B cell (primary cell): ENCODE measurements at regions not wholly inside any gene's neighbourhood (a gene's known extent, or its start where the extent isn't known, plus 50 kb on each side); places are given as distances from the start of the nearest gene placed in this dataset.

Experiments
- ATAC-seq: fragments of 200-7000 bp; cut with Tn5 transposase; one replicate; pipeline ENCODE4 v1.10.0; 2021; ENCODE audit warnings: low read depth, mild to moderate bottlenecking, moderate number of reproducible peaks, moderate library complexity
- CTCF ChIA-PET: fragments of 350-600 bp; sonication (Branson Sonifier 250); formaldehyde crosslinking; loops from one replicate; lab custom pipeline; 2021; ENCODE audit warnings: antibody characterized with exemption, inconsistent platforms; lab: Charles Lee
- POLR2A ChIA-PET: fragments of 350-600 bp; sonication (Branson Sonifier 250); formaldehyde crosslinking; loops from one replicate; lab custom pipeline; 2021; ENCODE audit warnings: antibody characterized with exemption; lab: Charles Lee
- DNase-seq: peaks from one replicate; pipeline ENCODE4 v3.0.0; 2013
- H2AFZ ChIP-seq: 2 replicates; pipeline ENCODE4 v1.6.1; 2012; ENCODE audit warnings: mild to moderate bottlenecking, low read depth, low read length; ENCODE audit not compliant: insufficient read depth, poor library complexity, severe bottlenecking
- H3K27ac ChIP-seq, 2 donors: 1 replicate in 1 of 2; 2 replicates in 1 of 2; pipeline ENCODE4 v1.5.1; 2012 to 2013; ENCODE audit warnings: low read length in 2 of 2, mild to moderate bottlenecking in 2 of 2, moderate library complexity in 1 of 2
- H3K27me3 ChIP-seq, 4 experiments: fragments of 200-600 bp in 1 of 4; sonication (generic) in 1 of 4; replicated peaks in 1 of 4; 1 replicate in 2 of 4; 2 replicates in 2 of 4; pipeline versions ENCODE4 v1.6.1 to v1.7.0; 2013 to 2016; ENCODE audit warnings: low read length in 3 of 4, mild to moderate bottlenecking in 2 of 4, mixed read lengths in 1 of 4, moderate library complexity in 1 of 4; ENCODE audit not compliant: insufficient read depth in 4 of 4, control insufficient read depth in 3 of 4; ENCODE audit errors: control extremely low read depth in 1 of 4
- H3K36me3 ChIP-seq, 2 experiments: replicated peaks in 1 of 2; 1 replicate in 1 of 2; 2 replicates in 1 of 2; pipeline versions ENCODE4 v1.6.1 to v1.7.1; 2013; ENCODE audit warnings: low read length in 1 of 2; ENCODE audit not compliant: insufficient read depth in 2 of 2, control insufficient read depth in 1 of 2; ENCODE audit errors: control extremely low read depth in 1 of 2, extremely low read depth in 1 of 2
- H3K4me1 ChIP-seq, 2 donors: fragments of 200-600 bp in 1 of 2; sonication (generic) in 1 of 2; 1 replicate in 1 of 2; 2 replicates in 1 of 2; pipeline versions ENCODE4 v1.5.1 to v1.6.1; 2013 to 2017; ENCODE audit warnings: low read length in 2 of 2; ENCODE audit not compliant: control insufficient read depth in 2 of 2, insufficient read depth in 2 of 2
- H3K4me2 ChIP-seq: replicated peaks from 2 replicates; pipeline ENCODE3; 2012; ENCODE audit warnings: mild to moderate bottlenecking, low read depth, low read length; ENCODE audit not compliant: poor library complexity, severe bottlenecking
- H3K4me3 ChIP-seq, 5 experiments: fragments of 200-600 bp in 1 of 5; sonication (generic) in 1 of 5; 1 replicate in 3 of 5; 2 replicates in 2 of 5; pipeline versions ENCODE4 v1.5.1 to v1.7.0; 2011 to 2016; ENCODE audit warnings: low read length in 4 of 5, mild to moderate bottlenecking in 4 of 5, low read depth in 2 of 5, control low read depth in 1 of 5, moderate library complexity in 1 of 5; ENCODE audit not compliant: insufficient read depth in 1 of 5; ENCODE audit errors: control extremely low read depth in 1 of 5, extremely low read depth in 1 of 5
- H3K79me2 ChIP-seq: fragments of 200-600 bp; sonication (generic); one replicate; pipeline ENCODE4 v1.6.0; 2016; ENCODE audit warnings: low read length; ENCODE audit not compliant: control insufficient read depth, insufficient read depth
- H3K9ac ChIP-seq: fragments of 200-600 bp; sonication (generic); 2 replicates; pipeline ENCODE4 v1.6.1; 2017; ENCODE audit warnings: mild to moderate bottlenecking, low read length, moderate library complexity
- H3K9me3 ChIP-seq, 3 donors: one replicate each; pipeline versions ENCODE4 v1.6.1 to v1.7.1; 2013; ENCODE audit warnings: low read length in 2 of 3; ENCODE audit not compliant: control insufficient read depth in 2 of 3, insufficient read depth in 1 of 3; ENCODE audit errors: control extremely low read depth in 1 of 3
- H4K20me1 ChIP-seq: 2 replicates; pipeline ENCODE4 v1.6.0; 2012; ENCODE audit warnings: mild to moderate bottlenecking, low read length; ENCODE audit not compliant: insufficient read depth, control insufficient read depth, poor library complexity, severe bottlenecking
- H3K27ac Mint-ChIP-seq: one replicate; pipeline ENCODE4 v1.8.0; 2021; ENCODE audit warnings: mixed read lengths
- H3K27me3 Mint-ChIP-seq: one replicate; pipeline ENCODE4 v1.8.0; 2021; ENCODE audit warnings: mixed read lengths
- H3K4me1 Mint-ChIP-seq: one replicate; pipeline ENCODE4 v1.8.0; 2021; ENCODE audit warnings: mixed read lengths
- H3K4me3 Mint-ChIP-seq: one replicate; pipeline ENCODE4 v1.8.0; 2021; ENCODE audit warnings: mixed read lengths
- H3K9me3 Mint-ChIP-seq: one replicate; pipeline ENCODE4 v1.8.0; 2022; ENCODE audit warnings: mixed read lengths; ENCODE audit not compliant: insufficient read depth
- CTCF ChIP-seq: fragments of 200-600 bp; IDR thresholded peaks from one replicate; pipeline ENCODE4 v1.8.0; 2022; ENCODE audit warnings: antibody characterized with exemption, mild to moderate bottlenecking
- EZH2 ChIP-seq: IDR thresholded peaks from 2 replicates; pipeline ENCODE4 v1.6.1; 2012; ENCODE audit warnings: borderline replicate concordance, low read depth, mild to moderate bottlenecking, moderate library complexity, low read length; ENCODE audit not compliant: insufficient read depth, poor library complexity, severe bottlenecking
- WGBS: methylation state at CpG from one replicate; pipeline ENCODE4 v1.1.5; 2013; ENCODE audit warnings: missing lambda C conversion rate; ENCODE audit not compliant: insufficient coverage; 5-methylcytosine and 5-hydroxymethylcytosine counted together
- intact Hi-C: fragments of 100-400 bp; cut with micrococcal nuclease; formaldehyde crosslinking; loops from one replicate; pipeline ENCODE4 v1.10.0; 2022

GRCh38 chr7:49174396-49174795, 250.0 kb downstream of the CDC14C start:
- intact Hi-C loops = no loop called here
- Histone ChIP-seq H2AFZ (no peak overlapping the region), H3K27me3 (no peaks in the 10 kb centered on the region), H4K20me1 (no peaks in the 10 kb centered on the region), H3K79me2 (no peaks in the 10 kb centered on the region), H3K4me2 (no peak overlapping the region), H3K4me1 (no peaks in the 10 kb centered on the region), H3K9ac (no peak overlapping the region), H3K27ac (no peak overlapping the region), H3K9me3 (no peaks in the 10 kb centered on the region), H3K36me3 (no peaks in the 10 kb centered on the region), H3K4me3 (no peak overlapping the region)
- Mint-ChIP-seq H3K27me3 (no peaks in the 10 kb centered on the region), H3K27ac (no peak overlapping the region), H3K9me3 (no peaks in the 10 kb centered on the region), H3K4me1 (no peaks in the 10 kb centered on the region), H3K4me3 (no peak overlapping the region)
- WGBS = no CpG with 5 or more reads among the region's 2 CpGs
- POLR2A ChIA-PET = no interaction called here
- no peak for DNase-seq
- no peak for ATAC-seq
- TF ChIP-seq EZH2 (no peak), CTCF (no peak)
- CTCF ChIA-PET = no interaction called here

- H2AFZ ChIP-seq = no peak overlapping the region
- no peak for TF ChIP-seq CTCF
- TF ChIP-seq EZH2 = no peak
- ChIA-PET CTCF (no interaction called here), POLR2A (no interaction called here)
- no peak overlapping the region for H3K27ac Mint-ChIP-seq
- no peak overlapping the region for H3K4me3 ChIP-seq
- no peaks in the 10 kb centered on the region for H3K9me3 Mint-ChIP-seq
- no peaks in the 10 kb centered on the region for H3K4me1 Mint-ChIP-seq
- no peaks in the 10 kb centered on the region for H3K36me3 ChIP-seq
- no peak overlapping the region for H3K4me2 ChIP-seq
- 83% methylated on average over 1 of the region's 3 CpGs for WGBS
- no peaks in the 10 kb centered on the region for H3K27me3 ChIP-seq
- H3K27me3 Mint-ChIP-seq = no peaks in the 10 kb centered on the region
- no peak overlapping the region for H3K9ac ChIP-seq
- H3K27ac ChIP-seq = no peak overlapping the region
- intact Hi-C loops = no loop called here
- no peaks in the 10 kb centered on the region for H4K20me1 ChIP-seq
- no peak overlapping the region for H3K4me3 Mint-ChIP-seq
- ATAC-seq (no peak), DNase-seq (no peak)
- H3K4me1 ChIP-seq = no peaks in the 10 kb centered on the region
- H3K79me2 ChIP-seq = no peaks in the 10 kb centered on the region
- no peaks in the 10 kb centered on the region for H3K9me3 ChIP-seq
Observed at GRCh38 chr7:49187543-49188268, 263.4 kb downstream of the CDC14C start.
